Epithelial cell of esophagus (primary cell): ENCODE measurements at regions not wholly inside any gene's neighbourhood (a gene's known extent, or its start where the extent isn't known, plus 50 kb on each side); places are given as distances from the start of the nearest gene placed in this dataset.

Experiments used
- DNase-seq: peaks from one replicate; pipeline ENCODE4 v3.0.0; 2010; ENCODE audit warnings: low read depth
- H3K4me3 ChIP-seq: 2 replicates; pipeline ENCODE4 v1.5.1; 2011; ENCODE audit warnings: mild to moderate bottlenecking, low read length, control low read depth
- CTCF ChIP-seq: IDR thresholded peaks from 2 replicates; pipeline ENCODE4 v1.5.1; 2011; ENCODE audit warnings: low read depth, mild to moderate bottlenecking, low read length, control low read depth, inconsistent platforms; ENCODE audit not compliant: insufficient read depth; ENCODE audit errors: missing control alignments

- no peak for TF ChIP-seq CTCF
- no peak overlapping the region for H3K4me3 ChIP-seq
- no peak for DNase-seq
These were observed 219.4 kb upstream of the THBS1 start for GRCh38 chr15:39361497-39361896.

GRCh38 chr15:39362821-39363561, 217.9 kb upstream of the THBS1 start:
- no peak for TF ChIP-seq CTCF
- no peak overlapping the region for H3K4me3 ChIP-seq
- DNase-seq, result no peak

GRCh38 chr15:39363761-39364586, 216.9 kb upstream of the THBS1 start:
- DNase-seq, result peak; percentile 63
- H3K4me3 ChIP-seq, result no peak overlapping the region
- no peak for TF ChIP-seq CTCF

- no peak for TF ChIP-seq CTCF
- no peak overlapping the region for H3K4me3 ChIP-seq
These were observed 216.2 kb upstream of the THBS1 start for GRCh38 chr15:39364721-39365120.

GRCh38 chr15:39365161-39365560, 215.7 kb upstream of the THBS1 start:
- no peak overlapping the region for H3K4me3 ChIP-seq
- DNase-seq, result no peak

More at GRCh38 chr15:39364721-39365120, 216.2 kb upstream of the THBS1 start:
- DNase-seq, result no peak

GRCh38 chr15:39365873-39366272, 215.0 kb upstream of the THBS1 start:
- no peak for DNase-seq
- no peak for TF ChIP-seq CTCF
- H3K4me3 ChIP-seq, result no peak overlapping the region

More at GRCh38 chr15:39365161-39365560, 215.7 kb upstream of the THBS1 start:
- TF ChIP-seq CTCF, result no peak
